C1 segment of cervical spinal cord (tissue), 14 donors: ENCODE measurements at regions not wholly inside any gene's neighbourhood (a gene's known extent, or its start where the extent isn't known, plus 50 kb on each side); places are given as distances from the start of the nearest gene placed in this dataset.

Source experiments
- DNase-seq, 14 donors: peaks; one replicate each; lab custom pipeline; 2025; lab: John Stamatoyannopoulos, UW

- no peak for DNase-seq
Observed at GRCh38 chr2:200752332-200752731, 59.4 kb upstream of the BZW1 start.

DNA sequence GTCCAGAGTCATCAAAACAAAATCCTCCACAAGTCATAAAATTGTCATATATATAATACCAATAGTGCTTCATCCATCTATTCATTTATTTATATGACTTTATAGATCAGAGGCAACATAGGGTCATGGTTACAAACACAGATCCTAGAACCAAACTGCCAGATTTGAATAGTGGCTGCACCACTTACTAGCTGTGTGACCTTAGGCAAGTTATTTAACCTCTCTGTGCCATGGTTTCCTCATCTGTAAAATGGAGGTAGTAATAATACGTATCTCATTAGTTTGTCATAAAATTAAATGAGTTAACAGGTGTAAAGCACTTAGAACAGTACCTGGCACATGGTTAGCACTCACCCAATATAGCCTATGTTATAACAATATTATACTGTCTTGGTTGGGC lies 58.9 kb upstream of the BZW1 start:
- DNase-seq, result no peak

DNA sequence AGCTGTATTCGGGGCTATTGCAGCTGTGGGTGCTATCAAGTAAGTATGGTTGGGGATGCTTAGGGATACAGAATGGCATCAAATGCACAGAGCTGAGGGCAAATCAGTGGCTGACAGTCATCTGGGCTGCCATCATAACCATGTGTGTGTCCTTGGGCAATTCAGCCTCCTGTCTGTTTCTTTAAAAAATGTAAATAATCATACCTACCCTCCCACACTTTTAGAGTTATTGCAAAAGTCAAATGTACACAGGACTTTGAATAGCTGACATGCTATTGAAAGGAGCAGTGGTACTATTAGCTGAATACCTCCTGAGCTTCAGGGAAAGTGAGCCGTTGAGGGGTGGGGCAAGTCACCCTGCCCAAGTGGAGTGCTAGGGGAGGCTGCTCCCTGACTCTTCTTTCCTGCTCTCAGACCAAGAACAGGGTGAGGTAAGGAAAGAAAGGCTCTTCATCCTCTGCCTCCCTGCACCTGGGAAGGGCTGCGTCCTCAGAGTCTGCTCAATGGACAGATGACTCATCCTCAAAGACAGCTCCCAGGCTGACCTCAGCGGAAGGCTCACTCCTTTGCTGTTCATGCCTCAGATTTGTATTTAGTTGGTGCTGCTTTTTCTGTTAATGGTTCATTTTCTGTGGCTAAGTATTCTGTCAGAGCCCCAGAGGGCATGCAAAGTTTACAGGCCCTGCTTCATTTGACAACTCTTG lies 54.9 kb upstream of the BZW1 start:
- DNase-seq, result no peak

DNA sequence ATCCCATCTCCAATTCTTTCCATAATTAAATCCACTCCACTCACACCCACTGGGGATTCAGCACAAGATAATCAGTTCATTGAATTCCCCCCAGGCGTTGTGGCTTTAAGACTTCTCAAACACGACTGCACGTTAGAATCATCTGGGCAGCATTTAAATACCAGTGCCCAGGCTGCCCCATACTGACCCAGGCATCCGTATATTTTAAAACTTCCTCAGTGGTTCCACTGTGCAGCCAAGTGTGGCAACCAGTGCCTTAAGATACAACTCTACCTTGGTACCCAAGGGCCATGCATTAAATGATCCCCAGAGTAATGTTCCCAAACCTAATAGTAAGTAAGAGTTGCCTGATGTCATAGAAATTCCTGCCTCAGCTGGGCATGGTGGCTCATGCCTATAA lies 54.3 kb upstream of the BZW1 start:
- DNase-seq, result no peak

DNA sequence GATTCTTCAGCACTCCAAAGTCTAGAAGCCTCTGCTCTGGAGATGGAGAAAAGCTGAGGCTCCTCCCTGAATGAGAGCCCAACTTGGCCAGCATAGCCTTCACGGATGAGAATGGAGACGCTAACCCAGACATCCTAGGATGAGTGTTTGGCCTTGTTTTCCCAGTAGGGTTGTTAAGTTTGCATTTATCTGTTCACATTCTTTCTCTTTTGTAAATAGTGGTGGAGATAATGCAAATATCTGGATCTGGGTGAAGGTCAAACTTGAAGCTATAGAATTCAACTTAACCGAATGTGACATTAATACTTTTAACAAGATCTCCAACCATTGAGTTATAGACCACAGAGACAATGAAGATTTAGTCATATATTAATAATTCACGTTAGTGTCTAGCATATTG lies 53.4 kb upstream of the BZW1 start:
- no peak for DNase-seq

DNA sequence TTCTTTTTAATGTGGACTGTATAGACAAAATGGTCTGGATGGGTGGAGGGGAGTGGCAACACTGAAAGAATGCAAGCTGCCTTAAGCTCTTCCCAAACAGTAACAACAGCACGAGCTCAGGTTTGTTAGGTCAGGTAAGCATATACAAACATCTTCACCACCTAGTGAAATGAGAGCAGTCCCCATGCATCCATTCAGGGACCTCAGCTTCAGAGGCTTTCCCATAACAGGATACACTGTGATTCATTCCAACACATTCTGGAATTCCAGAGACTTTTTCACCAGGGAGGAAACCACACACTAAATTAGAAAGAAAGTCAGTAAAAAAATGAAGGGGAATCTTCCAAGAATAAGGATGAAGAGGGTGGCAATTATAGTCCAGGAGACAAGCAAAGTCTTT lies 50.4 kb upstream of the BZW1 start:
- DNase-seq, result no peak
